ENCODE measurements at regions not wholly inside any gene's neighbourhood (a gene's known extent, or its start where the extent isn't known, plus 50 kb on each side); places are given as distances from the start of the nearest gene placed in this dataset.

DNA sequence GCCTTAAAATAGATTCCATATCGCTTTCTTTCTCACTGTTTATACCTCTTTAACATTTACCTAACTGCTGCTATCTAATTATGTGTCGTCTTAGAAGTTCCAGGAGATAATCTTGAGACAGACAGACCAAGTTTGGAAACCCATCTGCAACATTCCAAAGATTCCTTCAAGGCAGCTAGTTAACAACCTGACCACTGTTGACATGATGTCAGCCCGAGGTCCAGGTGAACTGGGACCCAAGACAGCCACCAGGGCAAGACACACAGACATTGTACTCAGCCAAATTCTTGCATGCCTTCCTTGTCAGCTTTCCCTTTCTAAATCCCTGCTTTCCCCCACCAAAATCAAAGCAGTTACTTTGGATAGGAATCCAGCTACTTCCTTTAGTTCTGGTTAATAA lies 1476.5 kb upstream of the PRR20A start:
- Mint-ChIP-seq H3K27ac (no peak overlapping the region), H3K4me1 (ENCODE audit: low read depth) (no peaks in the 10 kb centered on the region), H3K36me3 (ENCODE audit: insufficient read depth in 2 of 2) (peaks cover 0 to 2% of the 10 kb centered on the region in 2 donors), H3K9me3 (peaks cover 10 to 20% of the 10 kb centered on the region in 2 donors), H3K4me3 (no peak overlapping the region), H3K27me3 (ENCODE audit: low read depth) (no peaks in the 10 kb centered on the region)
- ATAC-seq (replicated peaks in 1 of 2), result no peak
- no peak for DNase-seq

DNA sequence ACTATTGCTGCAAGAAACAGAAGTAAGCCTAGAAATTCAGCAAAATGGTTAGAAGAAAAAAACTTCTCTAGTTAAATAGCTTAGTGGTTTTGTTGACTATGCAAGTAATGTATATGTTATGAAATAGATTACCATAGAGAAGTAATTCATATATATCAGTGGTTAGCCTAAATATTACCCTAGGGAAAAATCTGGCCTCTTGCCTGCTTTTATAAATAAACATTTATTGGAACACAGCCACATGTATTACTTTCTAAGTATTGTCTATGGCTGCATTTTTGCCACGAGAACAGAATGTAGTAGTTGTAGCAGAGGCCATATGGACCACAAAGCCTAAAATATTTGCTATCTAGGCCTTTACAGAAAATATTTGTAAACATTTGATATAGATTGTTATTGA lies 1471.7 kb upstream of the PRR20A start:
- no peak for DNase-seq
- Mint-ChIP-seq H3K36me3 (ENCODE audit: insufficient read depth in 2 of 2) (no peaks in the 10 kb centered on the region), H3K9me3 (peaks cover 3 to 13% of the 10 kb centered on the region in 2 donors), H3K27ac (no peak overlapping the region), H3K27me3 (ENCODE audit: low read depth) (no peaks in the 10 kb centered on the region), H3K4me3 (no peak overlapping the region), H3K4me1 (ENCODE audit: low read depth) (no peaks in the 10 kb centered on the region)
- no peak for ATAC-seq (replicated peaks in 1 of 2)

DNA sequence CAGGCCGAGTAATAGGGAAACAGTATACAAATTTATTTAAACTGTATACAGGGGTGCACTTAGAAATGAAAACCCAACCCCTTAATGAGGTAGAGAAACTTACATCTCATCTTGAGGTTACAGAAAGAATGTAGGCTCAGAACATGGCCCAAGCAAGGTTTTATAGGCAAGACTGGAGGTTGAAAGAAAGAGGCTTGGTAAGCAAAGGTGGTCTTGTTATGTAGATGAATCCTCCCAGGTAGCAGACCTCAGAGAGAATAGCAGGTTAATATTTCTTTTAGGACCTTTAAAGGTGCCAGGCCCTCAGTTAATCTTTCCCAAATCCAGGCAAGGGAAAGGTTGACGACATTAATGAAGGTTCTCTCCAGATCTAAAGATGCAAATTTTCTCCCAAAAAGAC lies 1466.8 kb upstream of the PRR20A start:
- Mint-ChIP-seq H3K4me3 (no peak overlapping the region), H3K36me3 (ENCODE audit: insufficient read depth in 2 of 2) (peaks cover 0 to 3% of the 10 kb centered on the region in 2 donors), H3K27me3 (ENCODE audit: low read depth) (no peaks in the 10 kb centered on the region), H3K4me1 (ENCODE audit: low read depth) (no peaks in the 10 kb centered on the region), H3K9me3 (peaks cover 8 to 13% of the 10 kb centered on the region in 2 donors), H3K27ac (no peak overlapping the region)
- DNase-seq (no peak), ATAC-seq (replicated peaks in 1 of 2) (no peak)

DNA sequence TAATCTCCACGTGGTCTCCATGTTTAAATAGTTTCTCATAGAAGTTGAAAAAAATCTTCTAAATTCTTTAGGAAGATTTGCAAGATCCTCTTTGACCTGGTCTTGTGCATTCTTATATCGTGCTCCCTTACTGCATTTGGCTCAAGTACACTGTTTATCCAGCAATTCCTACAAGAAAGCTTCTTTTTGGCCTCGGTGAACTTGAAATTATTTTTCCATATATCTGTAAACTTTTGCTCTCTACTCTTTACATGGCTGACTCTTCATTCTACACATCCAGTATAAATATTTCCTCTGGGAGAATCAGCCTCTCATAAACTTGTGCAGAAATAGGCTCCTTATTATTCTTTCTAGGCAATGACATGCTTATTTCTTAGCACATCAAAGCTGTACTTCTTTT lies 1457.9 kb upstream of the PRR20A start:
- Mint-ChIP-seq H3K27ac (no peak overlapping the region), H3K27me3 (ENCODE audit: low read depth) (no peaks in the 10 kb centered on the region), H3K36me3 (ENCODE audit: insufficient read depth in 2 of 2) (no peaks in the 10 kb centered on the region), H3K9me3 (peaks cover 5 to 9% of the 10 kb centered on the region in 2 donors), H3K4me1 (ENCODE audit: low read depth) (no peaks in the 10 kb centered on the region), H3K4me3 (no peak overlapping the region)
- DNase-seq (no peak), ATAC-seq (replicated peaks in 1 of 2) (no peak)

DNA sequence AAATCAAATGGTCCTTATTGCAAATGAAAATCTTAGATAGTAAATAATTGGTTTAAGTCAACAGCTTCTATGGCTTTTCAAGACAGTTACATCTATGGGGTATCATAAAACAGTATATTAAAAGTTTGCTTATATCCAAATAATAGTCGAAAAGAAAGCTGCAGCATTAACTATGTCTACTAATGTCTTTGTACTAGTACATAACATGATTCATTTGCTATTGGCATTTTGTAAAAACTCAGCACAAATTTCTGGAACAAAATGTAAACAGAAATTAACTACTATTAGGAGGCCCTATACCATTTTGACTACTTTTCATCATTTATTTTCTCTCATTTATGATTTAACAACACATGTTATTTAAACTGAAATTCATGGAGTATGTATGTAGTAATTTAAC lies 1435.2 kb upstream of the PRR20A start:
- no peaks in the 10 kb centered on the region for H3K4me1 Mint-ChIP-seq (ENCODE audit: low read depth)
- H3K9me3 Mint-ChIP-seq, result peaks cover 2 to 5% of the 10 kb centered on the region in 2 donors
- no peak for DNase-seq
- H3K27me3 Mint-ChIP-seq (ENCODE audit: low read depth), result no peaks in the 10 kb centered on the region
- no peak overlapping the region for H3K4me3 Mint-ChIP-seq
- H3K36me3 Mint-ChIP-seq (ENCODE audit: insufficient read depth in 2 of 2), result no peaks in the 10 kb centered on the region
- no peak overlapping the region for H3K27ac Mint-ChIP-seq
- ATAC-seq (replicated peaks in 1 of 2), result no peak

DNA sequence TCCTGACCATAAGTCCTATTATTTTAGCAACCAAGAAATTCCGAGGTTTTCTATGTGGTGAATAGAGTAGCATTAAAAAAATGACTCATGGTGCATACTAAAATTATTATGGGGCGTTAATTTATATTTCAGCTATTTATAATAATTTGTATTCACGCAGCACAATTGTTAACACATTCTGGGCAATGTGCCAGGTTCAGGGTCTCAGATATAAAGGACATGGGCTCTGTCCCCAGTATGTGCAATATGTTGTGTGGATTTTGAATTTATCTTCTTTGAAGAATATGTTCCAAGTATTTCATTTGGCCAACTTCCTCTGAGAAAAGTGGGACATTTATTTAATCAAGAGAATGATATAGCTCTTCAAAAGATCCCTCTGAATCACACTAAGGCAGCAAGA lies 1434.7 kb upstream of the PRR20A start:
- H3K27ac Mint-ChIP-seq, result no peak overlapping the region
- no peaks in the 10 kb centered on the region for H3K27me3 Mint-ChIP-seq (ENCODE audit: low read depth)
- peaks cover 0 to 5% of the 10 kb centered on the region in 2 donors for H3K9me3 Mint-ChIP-seq
- H3K4me1 Mint-ChIP-seq (ENCODE audit: low read depth), result no peaks in the 10 kb centered on the region
- no peak overlapping the region for H3K4me3 Mint-ChIP-seq
- DNase-seq, result no peak
- H3K36me3 Mint-ChIP-seq (ENCODE audit: insufficient read depth in 2 of 2), result no peaks in the 10 kb centered on the region
- no peak for ATAC-seq (replicated peaks in 1 of 2)

DNA sequence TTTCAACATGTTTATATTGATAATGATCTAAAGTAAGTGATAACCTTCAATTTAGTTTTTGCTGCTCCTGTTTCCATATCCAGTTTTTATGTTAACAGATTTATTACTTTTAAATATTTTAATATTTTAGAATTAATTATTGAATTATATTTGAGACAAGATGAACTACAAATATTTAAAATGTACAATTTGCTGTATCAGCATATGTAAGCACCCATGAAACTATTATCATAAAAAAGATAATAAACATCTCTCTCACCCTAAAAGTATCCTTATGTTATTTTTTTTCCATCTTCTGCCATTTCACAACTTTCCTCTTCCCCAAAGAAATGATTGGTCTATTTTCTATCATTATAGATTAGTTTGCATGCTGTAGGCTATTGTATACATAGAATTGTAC lies 1426.6 kb upstream of the PRR20A start:
- no peaks in the 10 kb centered on the region for H3K27me3 Mint-ChIP-seq (ENCODE audit: low read depth)
- H3K27ac Mint-ChIP-seq, result no peak overlapping the region
- peaks cover 8 to 13% of the 10 kb centered on the region in 2 donors for H3K9me3 Mint-ChIP-seq
- peaks cover 0 to 2% of the 10 kb centered on the region in 2 donors for H3K36me3 Mint-ChIP-seq (ENCODE audit: insufficient read depth in 2 of 2)
- ATAC-seq (replicated peaks in 1 of 2), result no peak
- DNase-seq, result no peak
- H3K4me1 Mint-ChIP-seq (ENCODE audit: low read depth), result no peaks in the 10 kb centered on the region
- no peak overlapping the region for H3K4me3 Mint-ChIP-seq

DNA sequence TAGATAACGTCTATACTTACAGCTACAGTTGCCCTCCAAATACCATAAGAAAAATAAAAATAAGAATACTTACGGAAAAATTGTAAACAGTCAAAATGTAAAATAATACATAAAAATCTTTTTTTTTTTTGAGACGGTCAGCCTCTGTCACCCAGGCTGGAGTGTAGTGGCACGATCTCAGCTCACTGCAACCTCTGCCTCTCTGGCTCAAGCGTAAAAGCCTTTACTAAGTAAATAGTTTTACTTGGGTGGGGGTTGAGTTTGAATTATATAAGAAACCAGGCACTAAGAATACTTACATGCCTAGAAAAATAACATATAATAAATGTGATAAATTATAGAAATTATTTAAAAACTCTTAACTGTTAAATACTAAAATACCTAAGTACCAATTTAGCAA lies 1413.0 kb upstream of the PRR20A start:
- DNase-seq, result no peak
- no peaks in the 10 kb centered on the region for H3K27me3 Mint-ChIP-seq (ENCODE audit: low read depth)
- H3K9me3 Mint-ChIP-seq, result peaks cover 12 to 13% of the 10 kb centered on the region in 2 donors
- no peaks in the 10 kb centered on the region for H3K4me1 Mint-ChIP-seq (ENCODE audit: low read depth)
- no peak overlapping the region for H3K27ac Mint-ChIP-seq
- no peak overlapping the region for H3K4me3 Mint-ChIP-seq
- peaks cover 0 to 5% of the 10 kb centered on the region in 2 donors for H3K36me3 Mint-ChIP-seq (ENCODE audit: insufficient read depth in 2 of 2)
- ATAC-seq (replicated peaks in 1 of 2), result no peak

DNA sequence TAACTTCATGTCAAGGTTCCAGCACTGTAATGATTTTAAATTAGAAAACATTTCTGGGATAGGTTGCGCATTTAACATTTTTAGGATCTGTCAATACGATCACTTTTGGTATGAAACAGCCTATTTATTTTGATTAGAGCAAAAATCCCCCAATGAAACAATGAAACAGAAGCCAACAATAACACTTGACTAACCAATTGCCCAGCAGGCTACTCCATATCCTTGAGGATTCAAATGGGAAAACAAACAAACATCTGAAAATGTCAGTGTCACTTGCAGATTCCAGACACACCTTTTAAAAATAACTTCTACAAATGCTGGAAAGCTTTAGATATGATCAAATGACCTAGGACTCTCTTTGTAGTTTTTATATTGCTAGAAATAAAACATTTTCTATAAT lies 1412.5 kb upstream of the PRR20A start:
- no peak overlapping the region for H3K4me3 Mint-ChIP-seq
- no peaks in the 10 kb centered on the region for H3K27me3 Mint-ChIP-seq (ENCODE audit: low read depth)
- peaks cover 15% of the 10 kb centered on the region in 2 donors for H3K9me3 Mint-ChIP-seq
- ATAC-seq (replicated peaks in 1 of 2) (no peak), DNase-seq (no peak)
- H3K27ac Mint-ChIP-seq, result no peak overlapping the region
- H3K36me3 Mint-ChIP-seq (ENCODE audit: insufficient read depth in 2 of 2), result peaks cover 2 to 7% of the 10 kb centered on the region in 2 donors
- no peaks in the 10 kb centered on the region for H3K4me1 Mint-ChIP-seq (ENCODE audit: low read depth)

DNA sequence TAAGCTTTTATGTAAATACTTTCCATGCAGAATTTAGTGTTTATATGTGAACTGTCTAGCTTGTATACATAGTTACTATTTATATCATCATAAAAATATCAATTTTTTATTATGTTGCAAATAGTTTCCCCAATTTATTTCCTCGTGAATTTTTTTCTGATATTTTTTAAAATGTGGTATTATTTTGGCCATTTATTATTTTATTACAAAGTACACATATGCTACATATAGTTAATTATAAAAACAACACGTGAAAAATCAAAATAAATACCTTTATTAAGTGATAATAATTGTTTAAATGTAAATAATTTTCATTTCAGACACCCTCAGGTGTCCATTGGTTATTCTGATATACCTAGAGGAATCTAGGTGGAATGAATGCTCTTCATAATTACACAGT lies 1394.9 kb upstream of the PRR20A start:
- no peak overlapping the region for H3K4me3 Mint-ChIP-seq
- no peaks in the 10 kb centered on the region for H3K36me3 Mint-ChIP-seq (ENCODE audit: insufficient read depth in 2 of 2)
- H3K4me1 Mint-ChIP-seq (ENCODE audit: low read depth), result no peaks in the 10 kb centered on the region
- DNase-seq (no peak), ATAC-seq (replicated peaks in 1 of 2) (no peak)
- H3K27me3 Mint-ChIP-seq (ENCODE audit: low read depth), result no peaks in the 10 kb centered on the region
- peaks cover 3 to 5% of the 10 kb centered on the region in 2 donors for H3K9me3 Mint-ChIP-seq
- no peak overlapping the region for H3K27ac Mint-ChIP-seq

DNA sequence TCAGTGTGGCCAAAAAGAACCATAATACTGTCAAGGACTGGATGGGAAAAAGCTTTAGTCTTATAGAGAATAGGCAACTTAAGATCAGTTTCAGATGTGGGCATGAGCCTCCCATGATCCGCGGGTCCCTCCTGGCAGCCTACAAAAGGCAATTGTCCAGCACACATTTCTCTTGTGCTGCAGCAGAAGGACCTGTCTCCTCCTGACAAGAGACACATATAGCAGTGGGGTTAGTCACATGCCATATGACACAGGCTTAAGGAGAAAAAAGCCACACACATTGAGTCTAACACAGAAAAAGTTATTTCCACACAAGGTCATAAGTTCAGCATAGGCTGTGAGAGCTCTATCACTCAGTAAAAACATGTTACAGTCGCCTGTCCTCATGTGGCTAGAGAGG lies 1378.7 kb upstream of the PRR20A start:
- Mint-ChIP-seq H3K9me3 (peaks cover 2 to 4% of the 10 kb centered on the region in 2 donors), H3K4me1 (ENCODE audit: low read depth) (no peaks in the 10 kb centered on the region), H3K27me3 (ENCODE audit: low read depth) (no peaks in the 10 kb centered on the region), H3K4me3 (no peak overlapping the region), H3K27ac (no peak overlapping the region), H3K36me3 (ENCODE audit: insufficient read depth in 2 of 2) (peaks cover 0 to 3% of the 10 kb centered on the region in 2 donors)
- no peak for DNase-seq
- no peak for ATAC-seq (replicated peaks in 1 of 2)

DNA sequence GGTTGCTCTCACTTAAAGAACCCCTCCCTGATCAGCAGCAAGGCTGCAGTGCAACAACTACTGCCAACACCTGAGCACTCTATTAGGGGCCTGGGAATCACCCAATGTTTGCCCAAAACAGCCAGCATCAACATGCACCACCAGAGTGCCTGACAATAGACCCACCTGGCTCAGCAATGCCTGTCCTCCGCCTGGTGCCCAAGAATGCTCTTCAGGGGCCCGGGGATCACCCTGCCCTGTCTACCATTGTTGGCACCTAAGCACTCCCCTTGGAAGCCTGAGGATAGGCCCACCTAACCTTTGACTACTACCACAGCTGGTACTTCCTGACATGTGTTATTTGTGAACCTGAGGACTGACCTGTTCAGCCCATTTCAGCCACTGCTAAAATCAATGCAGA lies 1363.1 kb upstream of the PRR20A start:
- H3K4me3 Mint-ChIP-seq, result no peak overlapping the region
- H3K27ac Mint-ChIP-seq, result no peak overlapping the region
- DNase-seq (no peak), ATAC-seq (replicated peaks in 1 of 2) (no peak)
- no peaks in the 10 kb centered on the region for H3K4me1 Mint-ChIP-seq (ENCODE audit: low read depth)
- peaks cover 12 to 13% of the 10 kb centered on the region in 2 donors for H3K9me3 Mint-ChIP-seq
- H3K36me3 Mint-ChIP-seq (ENCODE audit: insufficient read depth in 2 of 2), result no peaks in the 10 kb centered on the region
- no peaks in the 10 kb centered on the region for H3K27me3 Mint-ChIP-seq (ENCODE audit: low read depth)

DNA sequence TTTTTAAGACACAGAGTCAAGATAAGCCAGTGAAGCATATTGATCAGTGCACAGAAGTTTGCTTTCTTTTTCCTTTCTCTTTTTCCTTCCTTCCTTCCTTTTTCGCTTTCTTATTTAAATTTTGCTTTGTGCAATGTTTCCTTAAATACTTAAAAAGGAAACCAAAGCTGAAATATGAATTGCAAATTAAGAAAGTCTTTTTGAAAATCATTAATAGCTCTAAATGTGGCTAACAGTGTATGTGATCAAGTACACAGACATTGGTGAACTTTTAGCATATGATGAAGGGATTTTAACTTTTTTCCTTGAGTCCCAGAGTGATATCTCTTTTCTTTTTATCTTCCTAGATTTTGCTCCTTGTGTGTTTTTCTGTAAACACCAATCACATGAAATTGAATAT lies 1356.9 kb upstream of the PRR20A start:
- no peak overlapping the region for H3K4me3 Mint-ChIP-seq
- peaks cover 10 to 11% of the 10 kb centered on the region in 2 donors for H3K9me3 Mint-ChIP-seq
- ATAC-seq (replicated peaks in 1 of 2), result no peak
- no peaks in the 10 kb centered on the region for H3K27me3 Mint-ChIP-seq (ENCODE audit: low read depth)
- no peak overlapping the region for H3K27ac Mint-ChIP-seq
- H3K36me3 Mint-ChIP-seq (ENCODE audit: insufficient read depth in 2 of 2), result peaks cover 0 to 2% of the 10 kb centered on the region in 2 donors
- DNase-seq, result no peak
- H3K4me1 Mint-ChIP-seq (ENCODE audit: low read depth), result no peaks in the 10 kb centered on the region

DNA sequence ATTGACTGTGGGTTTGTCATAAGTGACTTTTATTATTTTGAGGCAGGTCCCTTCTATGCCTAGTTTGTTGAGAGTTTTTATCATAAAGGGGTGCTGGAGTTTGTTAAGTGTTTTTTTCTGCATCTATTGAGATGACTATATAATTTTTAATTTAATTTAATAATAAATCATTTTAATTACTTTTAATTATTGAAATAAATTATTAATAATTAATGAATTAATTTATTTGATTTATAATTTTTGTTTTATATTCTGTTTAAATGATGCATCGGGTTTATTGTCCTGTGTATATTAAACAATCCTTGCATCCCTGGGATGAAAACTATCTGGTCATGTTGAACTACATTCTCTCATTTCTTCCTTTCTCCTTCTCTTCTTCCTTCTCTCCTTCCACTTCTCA lies 1352.2 kb upstream of the PRR20A start:
- Mint-ChIP-seq H3K27me3 (ENCODE audit: low read depth) (no peaks in the 10 kb centered on the region), H3K4me1 (ENCODE audit: low read depth) (no peaks in the 10 kb centered on the region), H3K27ac (no peak overlapping the region), H3K4me3 (no peak overlapping the region), H3K36me3 (ENCODE audit: insufficient read depth in 2 of 2) (peaks cover 1 to 2% of the 10 kb centered on the region in 2 donors), H3K9me3 (peaks cover 7 to 11% of the 10 kb centered on the region in 2 donors)
- ATAC-seq (replicated peaks in 1 of 2), result no peak
- DNase-seq, result no peak
